ENCODE measurements at regions not wholly inside any gene's neighbourhood (a gene's known extent, or its start where the extent isn't known, plus 50 kb on each side); places are given as distances from the start of the nearest gene placed in this dataset.

DNA sequence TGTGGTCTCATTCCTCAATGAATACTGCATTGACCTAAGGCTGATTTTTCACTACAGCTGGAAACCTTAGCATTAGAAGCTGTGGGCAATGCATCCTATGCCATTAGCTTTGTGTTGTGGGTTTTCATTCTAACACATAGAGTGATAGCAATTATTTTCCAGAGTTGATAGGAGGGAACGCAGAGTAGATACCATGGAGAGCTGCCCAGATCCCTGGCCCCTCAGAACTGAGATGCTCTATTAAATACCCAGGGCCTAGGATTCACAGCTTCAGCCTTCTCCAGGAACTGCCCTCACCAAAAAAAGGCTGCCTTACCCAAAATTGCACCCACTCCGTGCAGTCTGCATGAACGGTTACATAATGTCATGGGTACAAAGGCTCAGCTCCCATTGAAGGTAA lies 444.4 kb downstream of the SUCLA2 start:
- WGBS, 2 donors: 87 to 93% methylated on average over 3 of the region's 3 CpGs
- H3K27me3 ChIP-seq (ENCODE audit: control insufficient read depth in 1 of 2, insufficient read depth in 2 of 2, low read length in 2 of 2): no peaks in the 10 kb centered on the region
- no peaks in the 10 kb centered on the region for H3K4me1 ChIP-seq (ENCODE audit: control insufficient read depth in 2 of 2, insufficient read depth in 2 of 2, low read length in 1 of 2)
- no peaks in the 10 kb centered on the region for H3K36me3 ChIP-seq (ENCODE audit: control insufficient read depth in 2 of 2, insufficient read depth in 2 of 2, low read length in 1 of 2)
- H3K9me3 ChIP-seq (ENCODE audit: control insufficient read depth in 2 of 2, insufficient read depth in 1 of 2, low read depth in 1 of 2, low read length in 1 of 2): peaks cover 0 to 3% of the 10 kb centered on the region in 2 donors
- no peak overlapping the region for H3K4me3 ChIP-seq (ENCODE audit: low read depth in 1 of 2, low read length in 2 of 2)
- H3K27ac ChIP-seq (ENCODE audit: low read depth in 2 of 2, low read length in 1 of 2): no peak overlapping the region

DNA sequence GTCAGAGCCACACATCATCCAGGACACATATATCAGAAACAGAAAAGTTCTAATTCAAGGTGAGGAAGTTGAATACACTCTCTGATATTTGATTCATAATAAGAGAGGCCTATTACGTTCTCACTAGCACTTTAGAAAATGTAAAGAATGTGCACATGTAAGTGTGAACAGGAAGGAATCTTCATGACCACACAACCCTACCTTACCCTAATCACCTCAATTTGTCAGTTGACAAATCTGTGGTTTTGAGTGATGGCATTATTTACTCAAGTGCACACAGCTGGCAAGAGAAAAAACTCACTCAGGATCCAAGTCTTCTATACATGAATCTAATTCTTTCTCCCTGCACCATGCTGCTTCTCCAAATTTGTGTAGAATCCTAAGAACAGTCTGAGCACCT lies 445.8 kb downstream of the SUCLA2 start:
- Histone ChIP-seq H3K9me3 (ENCODE audit: control insufficient read depth in 2 of 2, insufficient read depth in 1 of 2, low read depth in 1 of 2, low read length in 1 of 2) (peaks cover 0 to 3% of the 10 kb centered on the region in 2 donors), H3K4me1 (ENCODE audit: control insufficient read depth in 2 of 2, insufficient read depth in 2 of 2, low read length in 1 of 2) (no peaks in the 10 kb centered on the region), H3K4me3 (ENCODE audit: low read depth in 1 of 2, low read length in 2 of 2) (no peak overlapping the region), H3K36me3 (ENCODE audit: control insufficient read depth in 2 of 2, insufficient read depth in 2 of 2, low read length in 1 of 2) (no peaks in the 10 kb centered on the region), H3K27ac (ENCODE audit: low read depth in 2 of 2, low read length in 1 of 2) (no peak overlapping the region), H3K27me3 (ENCODE audit: control insufficient read depth in 1 of 2, insufficient read depth in 2 of 2, low read length in 2 of 2) (no peaks in the 10 kb centered on the region)
- WGBS, 2 donors: 51 to 66% methylated on average over 1 of the region's 1 CpG

DNA sequence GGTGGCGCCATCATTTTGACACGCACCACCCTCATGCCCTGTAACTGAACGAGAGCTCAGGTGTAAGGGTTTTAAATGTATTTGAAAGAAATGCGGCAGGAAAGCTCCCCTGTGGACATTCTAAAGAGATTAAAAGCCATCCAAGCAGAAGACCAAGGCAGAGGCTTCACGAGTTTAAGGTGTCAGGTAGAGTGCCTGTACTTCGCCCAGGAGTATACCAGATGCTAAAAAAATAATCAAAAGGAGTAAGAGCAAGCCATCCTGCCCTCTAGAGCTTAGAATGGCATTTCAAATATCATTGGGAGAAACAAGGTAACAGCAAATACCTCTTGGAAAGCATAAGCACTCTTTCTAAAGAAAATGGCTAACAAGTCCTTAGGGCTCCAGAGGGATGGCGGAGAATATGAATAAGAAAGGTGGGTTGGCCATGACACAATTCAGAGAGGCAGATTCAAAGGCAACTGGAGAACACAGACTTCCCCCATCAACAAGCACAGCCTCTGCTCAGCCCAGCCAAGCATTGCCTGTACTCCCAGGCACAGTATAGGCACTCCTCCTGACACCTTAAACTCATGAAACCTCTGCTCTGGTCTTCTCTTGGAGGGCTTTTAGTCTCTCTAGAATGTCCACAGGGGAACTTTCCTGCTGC lies 447.6 kb downstream of the SUCLA2 start:
- H3K4me3 ChIP-seq (ENCODE audit: low read depth in 1 of 2, low read length in 2 of 2): no peak overlapping the region
- H3K4me1 ChIP-seq (ENCODE audit: control insufficient read depth in 2 of 2, insufficient read depth in 2 of 2, low read length in 1 of 2): no peaks in the 10 kb centered on the region
- H3K36me3 ChIP-seq (ENCODE audit: control insufficient read depth in 2 of 2, insufficient read depth in 2 of 2, low read length in 1 of 2): no peaks in the 10 kb centered on the region
- no peaks in the 10 kb centered on the region for H3K27me3 ChIP-seq (ENCODE audit: control insufficient read depth in 1 of 2, insufficient read depth in 2 of 2, low read length in 2 of 2)
- 75 to 78% methylated on average over 7 of the region's 7 CpGs for WGBS, 2 donors
- no peak overlapping the region for H3K27ac ChIP-seq (ENCODE audit: low read depth in 2 of 2, low read length in 1 of 2)
- H3K9me3 ChIP-seq (ENCODE audit: control insufficient read depth in 2 of 2, insufficient read depth in 1 of 2, low read depth in 1 of 2, low read length in 1 of 2): peaks cover 0 to 3% of the 10 kb centered on the region in 2 donors

DNA sequence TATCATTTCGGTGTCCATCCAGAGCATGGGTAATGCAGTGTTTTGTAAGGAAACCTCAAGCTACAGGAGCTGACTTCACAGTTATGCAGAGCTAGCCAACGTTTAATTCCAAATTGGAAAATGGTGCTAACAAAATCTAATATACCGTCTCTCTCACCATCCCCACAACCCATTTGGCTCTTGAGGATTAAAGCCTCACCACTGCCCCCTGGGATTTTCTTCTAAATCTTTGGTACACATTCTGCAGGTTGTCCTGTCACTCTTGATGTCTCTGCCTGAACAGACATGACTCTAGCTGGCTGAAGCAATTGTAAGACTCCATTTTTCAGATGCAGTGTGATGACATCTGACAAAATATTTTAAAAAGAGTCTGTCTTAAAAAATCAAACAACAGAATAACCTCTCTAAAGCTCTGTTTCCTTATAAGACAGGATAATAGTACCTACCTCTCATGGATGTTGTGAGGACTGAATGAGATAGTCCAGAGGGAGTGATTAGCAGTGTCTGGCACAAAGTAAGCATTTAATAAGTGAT lies 451.8 kb downstream of the SUCLA2 start:
- Histone ChIP-seq H3K27ac (ENCODE audit: low read depth in 2 of 2, low read length in 1 of 2) (no peak overlapping the region), H3K9me3 (ENCODE audit: control insufficient read depth in 2 of 2, insufficient read depth in 1 of 2, low read depth in 1 of 2, low read length in 1 of 2) (no peaks in the 10 kb centered on the region), H3K4me3 (ENCODE audit: low read depth in 1 of 2, low read length in 2 of 2) (no peak overlapping the region), H3K27me3 (ENCODE audit: control insufficient read depth in 1 of 2, insufficient read depth in 2 of 2, low read length in 2 of 2) (no peaks in the 10 kb centered on the region), H3K4me1 (ENCODE audit: control insufficient read depth in 2 of 2, insufficient read depth in 2 of 2, low read length in 1 of 2) (no peaks in the 10 kb centered on the region), H3K36me3 (ENCODE audit: control insufficient read depth in 2 of 2, insufficient read depth in 2 of 2, low read length in 1 of 2) (no peaks in the 10 kb centered on the region)
- 57 to 70% methylated on average over 3 of the region's 3 CpGs for WGBS, 2 donors

- H3K27me3 ChIP-seq (ENCODE audit: control insufficient read depth in 1 of 2, insufficient read depth in 2 of 2, low read length in 2 of 2): no peaks in the 10 kb centered on the region
- H3K9me3 ChIP-seq (ENCODE audit: control insufficient read depth in 2 of 2, insufficient read depth in 1 of 2, low read depth in 1 of 2, low read length in 1 of 2): no peaks in the 10 kb centered on the region
- no peaks in the 10 kb centered on the region for H3K4me1 ChIP-seq (ENCODE audit: control insufficient read depth in 2 of 2, insufficient read depth in 2 of 2, low read length in 1 of 2)
- H3K27ac ChIP-seq (ENCODE audit: low read depth in 2 of 2, low read length in 1 of 2): no peak overlapping the region
- WGBS, 2 donors: 48% methylated on average over 4 of the region's 4 CpGs
- H3K4me3 ChIP-seq (ENCODE audit: low read depth in 1 of 2, low read length in 2 of 2): no peak overlapping the region
- no peaks in the 10 kb centered on the region for H3K36me3 ChIP-seq (ENCODE audit: control insufficient read depth in 2 of 2, insufficient read depth in 2 of 2, low read length in 1 of 2)
These were observed 452.7 kb downstream of the SUCLA2 start for GRCh38 chr13:47548294-47548840.

DNA sequence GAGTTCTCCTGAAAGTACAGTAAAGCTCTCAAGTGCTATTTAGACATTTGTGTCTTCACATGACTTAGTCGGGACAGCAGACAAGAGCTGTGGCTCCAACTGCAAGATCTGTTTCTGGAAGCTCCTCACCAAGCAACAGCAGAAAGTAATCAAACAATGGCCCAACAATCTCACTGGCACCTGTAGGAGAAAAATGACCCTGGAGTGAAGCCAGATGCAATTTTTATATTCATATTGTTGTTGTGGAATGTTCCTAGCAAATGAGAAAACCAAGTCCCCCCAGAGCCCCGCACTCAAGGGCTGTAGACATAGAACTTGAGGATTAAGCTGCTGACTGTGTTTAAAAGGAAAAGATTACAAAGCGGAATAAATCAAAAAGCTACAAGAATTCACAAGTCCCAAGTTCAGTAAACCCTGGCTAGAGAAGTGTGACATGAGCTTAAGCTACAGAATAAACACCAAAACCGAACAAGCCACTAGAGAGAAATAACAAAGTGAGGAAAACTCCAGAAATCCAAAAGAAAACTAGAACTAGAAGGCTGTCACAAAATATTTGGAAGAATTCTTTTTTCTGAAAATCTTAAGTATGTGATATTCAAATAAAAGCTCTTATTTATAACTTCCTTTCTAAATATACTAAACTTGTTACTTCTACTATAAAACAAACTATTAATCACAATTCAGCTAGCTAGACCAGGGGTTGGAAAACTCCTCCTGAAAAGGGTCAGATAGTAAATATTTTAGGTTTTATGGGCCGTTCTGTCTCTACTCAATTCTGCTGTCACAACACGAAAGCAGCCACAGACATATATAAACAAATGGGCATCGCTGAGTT lies 454.5 kb downstream of the SUCLA2 start:
- no peaks in the 10 kb centered on the region for H3K4me1 ChIP-seq (ENCODE audit: control insufficient read depth in 2 of 2, insufficient read depth in 2 of 2, low read length in 1 of 2)
- no peaks in the 10 kb centered on the region for H3K27me3 ChIP-seq (ENCODE audit: control insufficient read depth in 1 of 2, insufficient read depth in 2 of 2, low read length in 2 of 2)
- 43 to 48% methylated on average over 7 of the region's 7 CpGs for WGBS, 2 donors
- no peaks in the 10 kb centered on the region for H3K9me3 ChIP-seq (ENCODE audit: control insufficient read depth in 2 of 2, insufficient read depth in 1 of 2, low read depth in 1 of 2, low read length in 1 of 2)
- no peak overlapping the region for H3K27ac ChIP-seq (ENCODE audit: low read depth in 2 of 2, low read length in 1 of 2)
- H3K36me3 ChIP-seq (ENCODE audit: control insufficient read depth in 2 of 2, insufficient read depth in 2 of 2, low read length in 1 of 2): no peaks in the 10 kb centered on the region
- no peak overlapping the region for H3K4me3 ChIP-seq (ENCODE audit: low read depth in 1 of 2, low read length in 2 of 2)

GRCh38 chr13:47545201-47546024 lies 455.7 kb downstream of the SUCLA2 start:
- Histone ChIP-seq H3K27ac (ENCODE audit: low read depth in 2 of 2, low read length in 1 of 2) (peak overlapping the region in 1 of 2 donors; percentile 20), H3K4me1 (ENCODE audit: control insufficient read depth in 2 of 2, insufficient read depth in 2 of 2, low read length in 1 of 2) (no peaks in the 10 kb centered on the region), H3K27me3 (ENCODE audit: control insufficient read depth in 1 of 2, insufficient read depth in 2 of 2, low read length in 2 of 2) (no peaks in the 10 kb centered on the region), H3K36me3 (ENCODE audit: control insufficient read depth in 2 of 2, insufficient read depth in 2 of 2, low read length in 1 of 2) (no peaks in the 10 kb centered on the region), H3K4me3 (ENCODE audit: low read depth in 1 of 2, low read length in 2 of 2) (no peak overlapping the region), H3K9me3 (ENCODE audit: control insufficient read depth in 2 of 2, insufficient read depth in 1 of 2, low read depth in 1 of 2, low read length in 1 of 2) (no peaks in the 10 kb centered on the region)
- 26 to 50% methylated on average over 5 of the region's 5 CpGs for WGBS, 2 donors

DNA sequence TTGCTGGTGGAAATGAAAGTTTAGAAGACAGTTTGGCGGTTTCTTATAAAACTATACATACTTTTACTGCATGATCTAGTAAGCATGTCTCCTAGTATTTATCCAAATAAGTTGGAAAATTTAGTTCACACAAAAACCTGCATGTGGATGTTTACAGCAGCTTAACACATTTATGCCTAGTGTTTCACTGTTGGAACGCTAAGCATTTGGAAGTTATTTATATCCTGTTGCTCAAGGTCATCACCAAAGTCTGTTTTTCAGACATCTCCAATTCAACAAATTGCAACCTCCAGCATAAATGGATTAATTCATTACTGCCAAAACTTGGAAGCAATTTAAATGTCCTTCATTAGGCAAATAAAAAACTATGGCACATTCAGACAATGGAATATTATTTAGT lies 461.8 kb downstream of the SUCLA2 start:
- WGBS, 2 donors: 71 to 83% methylated on average over 2 of the region's 2 CpGs
- no peak overlapping the region for H3K4me3 ChIP-seq (ENCODE audit: low read depth in 1 of 2, low read length in 2 of 2)
- no peak overlapping the region for H3K27ac ChIP-seq (ENCODE audit: low read depth in 2 of 2, low read length in 1 of 2)
- no peaks in the 10 kb centered on the region for H3K9me3 ChIP-seq (ENCODE audit: control insufficient read depth in 2 of 2, insufficient read depth in 1 of 2, low read depth in 1 of 2, low read length in 1 of 2)
- no peaks in the 10 kb centered on the region for H3K27me3 ChIP-seq (ENCODE audit: control insufficient read depth in 1 of 2, insufficient read depth in 2 of 2, low read length in 2 of 2)
- no peaks in the 10 kb centered on the region for H3K36me3 ChIP-seq (ENCODE audit: control insufficient read depth in 2 of 2, insufficient read depth in 2 of 2, low read length in 1 of 2)
- H3K4me1 ChIP-seq (ENCODE audit: control insufficient read depth in 2 of 2, insufficient read depth in 2 of 2, low read length in 1 of 2): no peaks in the 10 kb centered on the region

GRCh38 chr13:47523771-47524170 lies 477.3 kb downstream of the SUCLA2 start:
- 73 to 74% methylated on average over 1 of the region's 1 CpG for whole genome bisulfite sequencing, 2 donors
- Histone ChIP-seq H3K36me3 (ENCODE audit: control insufficient read depth in 2 of 2, insufficient read depth in 2 of 2, low read length in 1 of 2) (no peaks in the 10 kb centered on the region), H3K27me3 (ENCODE audit: control insufficient read depth in 1 of 2, insufficient read depth in 2 of 2, low read length in 2 of 2) (no peaks in the 10 kb centered on the region), H3K4me1 (ENCODE audit: control insufficient read depth in 2 of 2, insufficient read depth in 2 of 2, low read length in 1 of 2) (no peaks in the 10 kb centered on the region), H3K27ac (ENCODE audit: low read depth in 2 of 2, low read length in 1 of 2) (no peak overlapping the region), H3K4me3 (ENCODE audit: low read depth in 1 of 2, low read length in 2 of 2) (no peak overlapping the region), H3K9me3 (ENCODE audit: control insufficient read depth in 2 of 2, insufficient read depth in 1 of 2, low read depth in 1 of 2, low read length in 1 of 2) (no peaks in the 10 kb centered on the region)
